K562 (cell line): ENCODE measurements at regions not wholly inside any gene's neighbourhood (a gene's known extent, or its start where the extent isn't known, plus 50 kb on each side); places are given as distances from the start of the nearest gene placed in this dataset.
A peak's percentile ranks its signal among the peaks of the same experiment; 100 is the strongest.

Experiments used
- ATF1 ChIP-seq, 2 experiments: fragments of 450-650 bp in 1 of 2; IDR thresholded peaks; 2 replicates each; pipeline ENCODE4 v1.6.1; 2016; ENCODE audit warnings: missing compliant biosample characterization in 1 of 2, missing genetic modification characterization in 1 of 2
- CBFA2T3 ChIP-seq: fragments of 450-650 bp; IDR thresholded peaks from 2 replicates; pipeline ENCODE4 v1.6.1; 2017
- CBX8 ChIP-seq: fragments of 200-600 bp; sonication (generic); IDR thresholded peaks from 2 replicates; pipeline ENCODE4 v1.6.1; 2012; ENCODE audit warnings: borderline replicate concordance, mixed run types, low read depth, mild to moderate bottlenecking, moderate library complexity, mixed read lengths, low read length, control low read depth, inconsistent platforms; ENCODE audit not compliant: poor library complexity, severe bottlenecking; ENCODE audit errors: extremely low read depth
- ELF4 ChIP-seq: fragments of 450-650 bp; formaldehyde crosslinking; IDR thresholded peaks from 2 replicates; pipeline ENCODE4 v1.4.0; 2022; ENCODE audit warnings: missing genetic modification characterization
- ETV1 ChIP-seq: fragments of 450-650 bp; conservative IDR thresholded peaks from 2 replicates; pipeline ENCODE4 v1.6.1; 2016; ENCODE audit warnings: missing genetic modification characterization, control low read depth, low read depth, missing compliant biosample characterization
- FOS ChIP-seq: IDR thresholded peaks from 3 replicates; pipeline ENCODE4 v1.6.1; 2011; ENCODE audit not compliant: insufficient read length; ENCODE audit errors: extremely low read depth
- HLTF ChIP-seq: fragments of 450-650 bp; IDR thresholded peaks from 2 replicates; pipeline ENCODE4 v1.6.1; 2016
- HMG20A ChIP-seq: fragments of 450-650 bp; formaldehyde crosslinking; conservative IDR thresholded peaks from 2 replicates; pipeline ENCODE4 v1.4.0; 2020; ENCODE audit warnings: mild to moderate bottlenecking, mixed read lengths
- KDM1A ChIP-seq, 2 experiments: fragments of 450-650 bp; IDR thresholded peaks; 2 replicates each; pipeline ENCODE4 v1.6.1; 2016; ENCODE audit warnings: mild to moderate bottlenecking in 2 of 2
- KLF6 ChIP-seq: fragments of 250-450 bp; sonication (Bioruptor Pico); IDR thresholded peaks from 2 replicates; pipeline ENCODE4 v1.4.0; 2020; ENCODE audit warnings: mild to moderate bottlenecking, moderate library complexity, borderline replicate concordance
- MAZ ChIP-seq, 2 experiments: fragments of 450-650 bp in 1 of 2; sonication (generic) in 1 of 2; formaldehyde crosslinking; IDR thresholded peaks in 1 of 2; conservative IDR thresholded peaks in 1 of 2; 2 replicates each; pipeline versions ENCODE4 v1.4.0 to v1.5.0; 2020; ENCODE audit warnings: mild to moderate bottlenecking in 1 of 2, missing genetic modification reagents in 1 of 2
- MYBL2 ChIP-seq, 2 experiments: fragments of 450-650 bp in 1 of 2; sonication (generic) in 1 of 2; formaldehyde crosslinking in 1 of 2; IDR thresholded peaks; 2 replicates each; pipeline versions ENCODE4 v1.6.1 to v1.8.1; 2017 to 2022; ENCODE audit warnings: borderline replicate concordance in 1 of 2, inconsistent platforms in 1 of 2, low read depth in 1 of 2, mild to moderate bottlenecking in 1 of 2, missing genetic modification reagents in 1 of 2, moderate library complexity in 1 of 2
- NEUROD1 ChIP-seq: fragments of 150-350 bp; IDR thresholded peaks from 2 replicates; pipeline ENCODE4 v1.6.1; 2014; ENCODE audit warnings: borderline replicate concordance, low read length, low read depth; ENCODE audit not compliant: partially characterized antibody
- NR4A1 ChIP-seq, 2 experiments: fragments of 250-450 bp in 1 of 2; fragments of 450-650 bp in 1 of 2; sonication (Bioruptor Pico) in 1 of 2; IDR thresholded peaks; 2 replicates each; pipeline versions ENCODE4 v1.4.0 to v1.6.1; 2016 to 2020; ENCODE audit warnings: mild to moderate bottlenecking in 2 of 2, missing compliant biosample characterization in 1 of 2, missing genetic modification characterization in 1 of 2, moderate library complexity in 1 of 2
- SMAD3 ChIP-seq: fragments of 450-650 bp; formaldehyde crosslinking; conservative IDR thresholded peaks from 2 replicates; pipeline ENCODE4 v1.4.0; 2020; ENCODE audit warnings: mild to moderate bottlenecking
- THRAP3 ChIP-seq: fragments of 450-650 bp; IDR thresholded peaks from 2 replicates; pipeline ENCODE4 v1.6.1; 2016; ENCODE audit warnings: mild to moderate bottlenecking, inconsistent platforms, borderline replicate concordance
- XRCC5 ChIP-seq: fragments of 200-400 bp; formaldehyde crosslinking; IDR thresholded peaks from 2 replicates; pipeline ENCODE4 v1.6.1; 2017; ENCODE audit warnings: low read depth, mild to moderate bottlenecking, low read length
- YY1 ChIP-seq, 3 experiments: IDR thresholded peaks; 2 replicates each; pipeline ENCODE4 v1.6.1; 2011; ENCODE audit warnings: low read length in 2 of 3, mild to moderate bottlenecking in 2 of 3, moderate library complexity in 2 of 3, borderline replicate concordance in 1 of 3, control low read depth in 1 of 3, low read depth in 1 of 3; ENCODE audit not compliant: insufficient read depth in 3 of 3, insufficient replicate concordance in 2 of 3, control insufficient read depth in 1 of 3, insufficient read length in 1 of 3; ENCODE audit errors: extremely low read depth in 1 of 3
- ZNF197 ChIP-seq: fragments of 200-800 bp; sonication (Bioruptor generic); IDR thresholded peaks from 2 replicates; pipeline ENCODE4 v1.6.1; 2016; ENCODE audit warnings: low read depth, missing genetic modification characterization, missing compliant biosample characterization
- TF ChIP-seq, protein P1 (sequence below): fragments of 450-650 bp; formaldehyde crosslinking; IDR thresholded peaks from 2 replicates; pipeline ENCODE4 v1.4.0; 2022; ENCODE audit warnings: missing genetic modification characterization
- TF ChIP-seq, protein P2 (sequence below): sonication (generic); formaldehyde crosslinking; IDR thresholded peaks from 2 replicates; pipeline ENCODE4 v1.4.0; 2020; ENCODE audit warnings: mild to moderate bottlenecking, missing genetic modification reagents
- TF ChIP-seq, protein P3 (sequence below): fragments of 450-650 bp; formaldehyde crosslinking; IDR thresholded peaks from 2 replicates; pipeline ENCODE4 v1.4.0; 2020; ENCODE audit warnings: mild to moderate bottlenecking

DNA sequence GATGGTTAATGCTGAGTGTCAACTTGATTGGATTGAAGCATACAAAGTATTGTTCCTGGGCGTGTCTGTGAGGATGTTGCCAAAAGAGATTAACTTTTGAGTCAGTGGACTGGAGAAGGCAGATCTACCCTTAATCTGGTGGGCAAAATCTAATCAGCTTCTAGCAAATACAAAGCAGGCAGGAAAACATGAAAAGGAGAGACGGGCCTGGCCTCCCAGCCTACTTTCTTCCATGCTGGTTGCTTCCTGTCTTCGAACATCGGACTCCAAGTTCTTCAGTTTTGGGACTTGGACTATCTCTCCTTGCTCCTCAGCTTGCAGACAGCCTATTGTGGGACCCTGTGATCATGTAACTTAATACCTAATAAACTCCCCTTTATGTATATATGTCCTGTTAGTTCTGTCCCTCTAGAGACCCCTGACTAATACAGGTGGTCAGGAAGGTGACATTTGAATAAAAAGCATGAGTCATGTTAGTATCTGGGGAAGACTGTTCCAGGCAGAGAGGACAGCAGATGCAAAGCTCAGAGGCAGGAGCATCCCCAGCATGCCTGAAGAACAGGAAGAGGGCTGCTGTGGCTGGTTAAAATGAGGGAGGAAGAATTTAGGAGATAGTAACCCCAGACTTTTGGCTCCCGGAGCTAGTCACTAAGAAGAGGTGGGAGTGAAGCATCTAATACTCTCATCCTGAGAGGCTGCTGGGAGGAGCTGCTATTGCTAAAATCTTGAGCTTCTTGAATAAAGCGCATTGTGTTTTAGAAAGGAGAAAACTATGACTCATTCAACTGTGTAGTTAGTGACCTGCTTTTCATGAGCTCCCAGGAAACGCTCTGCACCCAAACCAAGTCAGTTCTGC lies 207.4 kb upstream of the HES1 start (continued):
- TF ChIP-seq, protein P1, sequence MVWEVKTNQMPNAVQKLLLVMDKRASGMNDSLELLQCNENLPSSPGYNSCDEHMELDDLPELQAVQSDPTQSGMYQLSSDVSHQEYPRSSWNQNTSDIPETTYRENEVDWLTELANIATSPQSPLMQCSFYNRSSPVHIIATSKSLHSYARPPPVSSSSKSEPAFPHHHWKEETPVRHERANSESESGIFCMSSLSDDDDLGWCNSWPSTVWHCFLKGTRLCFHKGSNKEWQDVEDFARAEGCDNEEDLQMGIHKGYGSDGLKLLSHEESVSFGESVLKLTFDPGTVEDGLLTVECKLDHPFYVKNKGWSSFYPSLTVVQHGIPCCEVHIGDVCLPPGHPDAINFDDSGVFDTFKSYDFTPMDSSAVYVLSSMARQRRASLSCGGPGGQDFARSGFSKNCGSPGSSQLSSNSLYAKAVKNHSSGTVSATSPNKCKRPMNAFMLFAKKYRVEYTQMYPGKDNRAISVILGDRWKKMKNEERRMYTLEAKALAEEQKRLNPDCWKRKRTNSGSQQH (CRISPR knock-in tag) = no peak
- TF ChIP-seq ETV1 (tag) (no peak), MYBL2 (IDR thresholded peaks at IDR 0.05; ENCODE audit: low read depth) (no peak), MYBL2 (CRISPR knock-in tag; IDR thresholded peaks at IDR 0.05; ENCODE audit: borderline replicate concordance) (no peak), THRAP3 (no peak), ZNF197 (CRISPR knock-in tag) (no peak), CBFA2T3 (peak; percentile 91), NEUROD1 (peak; percentile 47), NR4A1 (CRISPR knock-in tag; IDR thresholded peaks at IDR 0.05) (no peak), NR4A1 (tag; IDR thresholded peaks at IDR 0.05) (no peak; the same call in 1 of the 2 replicates), SMAD3 (CRISPR knock-in tag) (no peak), XRCC5 (no peak), KLF6 (no peak), ATF1 (CRISPR knock-in tag; IDR thresholded peaks at IDR 0.05) (no peak), ATF1 (tag; IDR thresholded peaks at IDR 0.05) (peak; percentile 52), CBX8 (no peak), KDM1A (IDR thresholded peaks at IDR 0.05) (peak; percentile 5 to 51; a peak in 2 of 4 replicates), HMG20A (CRISPR knock-in tag) (no peak), HLTF (no peak), FOS (no peak), MAZ (CRISPR knock-in tag; conservative IDR thresholded peaks at IDR 0.05 in 1 of 2, IDR thresholded peaks at IDR 0.05 in 1 of 2) (0 out of 4 replicates have a peak, but pooled peaks of 1 of the 2 experiments have one; percentile 19), YY1 (IDR thresholded peaks at IDR 0.05; ENCODE audit: borderline replicate concordance in 1 of 3, control insufficient read depth in 1 of 3, extremely low read depth in 1 of 3, insufficient read depth in 3 of 3, insufficient read length in 1 of 3, insufficient replicate concordance in 2 of 3, low read depth in 1 of 3, low read length in 2 of 3) (no peak), ELF4 (CRISPR knock-in tag) (no peak)
- TF ChIP-seq, protein P2, sequence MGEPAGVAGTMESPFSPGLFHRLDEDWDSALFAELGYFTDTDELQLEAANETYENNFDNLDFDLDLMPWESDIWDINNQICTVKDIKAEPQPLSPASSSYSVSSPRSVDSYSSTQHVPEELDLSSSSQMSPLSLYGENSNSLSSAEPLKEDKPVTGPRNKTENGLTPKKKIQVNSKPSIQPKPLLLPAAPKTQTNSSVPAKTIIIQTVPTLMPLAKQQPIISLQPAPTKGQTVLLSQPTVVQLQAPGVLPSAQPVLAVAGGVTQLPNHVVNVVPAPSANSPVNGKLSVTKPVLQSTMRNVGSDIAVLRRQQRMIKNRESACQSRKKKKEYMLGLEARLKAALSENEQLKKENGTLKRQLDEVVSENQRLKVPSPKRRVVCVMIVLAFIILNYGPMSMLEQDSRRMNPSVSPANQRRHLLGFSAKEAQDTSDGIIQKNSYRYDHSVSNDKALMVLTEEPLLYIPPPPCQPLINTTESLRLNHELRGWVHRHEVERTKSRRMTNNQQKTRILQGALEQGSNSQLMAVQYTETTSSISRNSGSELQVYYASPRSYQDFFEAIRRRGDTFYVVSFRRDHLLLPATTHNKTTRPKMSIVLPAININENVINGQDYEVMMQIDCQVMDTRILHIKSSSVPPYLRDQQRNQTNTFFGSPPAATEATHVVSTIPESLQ (CRISPR knock-in tag) = no peak
- TF ChIP-seq, protein P3, sequence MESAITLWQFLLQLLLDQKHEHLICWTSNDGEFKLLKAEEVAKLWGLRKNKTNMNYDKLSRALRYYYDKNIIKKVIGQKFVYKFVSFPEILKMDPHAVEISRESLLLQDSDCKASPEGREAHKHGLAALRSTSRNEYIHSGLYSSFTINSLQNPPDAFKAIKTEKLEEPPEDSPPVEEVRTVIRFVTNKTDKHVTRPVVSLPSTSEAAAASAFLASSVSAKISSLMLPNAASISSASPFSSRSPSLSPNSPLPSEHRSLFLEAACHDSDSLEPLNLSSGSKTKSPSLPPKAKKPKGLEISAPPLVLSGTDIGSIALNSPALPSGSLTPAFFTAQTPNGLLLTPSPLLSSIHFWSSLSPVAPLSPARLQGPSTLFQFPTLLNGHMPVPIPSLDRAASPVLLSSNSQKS (CRISPR knock-in tag) = no peak
